ENCODE measurements at regions not wholly inside any gene's neighbourhood (a gene's known extent, or its start where the extent isn't known, plus 50 kb on each side); places are given as distances from the start of the nearest gene placed in this dataset.

- intact Hi-C loops (cut with micrococcal nuclease; ENCODE audit: unreplicated experiment), result no loop called here
- Histone ChIP-seq H3K4me1 (ENCODE audit: control insufficient read depth, insufficient read depth, low read length) (no peaks in the 10 kb centered on the region), H3K4me3 (ENCODE audit: low read depth in 2 of 2, low read length in 2 of 2) (no peak overlapping the region), H3K27me3 (ENCODE audit: control insufficient read depth, insufficient read depth, low read length) (no peaks in the 10 kb centered on the region), H3K36me3 (ENCODE audit: control insufficient read depth, insufficient read depth, low read length) (no peaks in the 10 kb centered on the region), H3K27ac (ENCODE audit: low read length) (no peak overlapping the region), H3K9me3 (ENCODE audit: control insufficient read depth, insufficient read depth, low read depth, low read length) (no peaks in the 10 kb centered on the region)
- DNase-seq (ENCODE audit: low read depth, low spot score) (no peak), ATAC-seq (no peak)
- ChIA-PET POLR2A (no interaction called here), CTCF (interaction anchor here (0.6 kb wide), 3 partner anchors 28 to 213 kb away, joined by 3 to 14 read pairs (median 5); no protein-coding TSS in a partner anchor)
- in situ Hi-C loops (cut with HindIII; ENCODE audit: low pct_unique_long_range_greater_than_20kb, low sequenced_read_pairs), result no loop called here
- no peak for TF ChIP-seq TCF7L2 (IDR thresholded peaks at IDR 0.05; ENCODE audit: low read depth, low read length)
- no peak for TF ChIP-seq SIN3A (IDR thresholded peaks at IDR 0.05; ENCODE audit: borderline replicate concordance, insufficient read depth, low read depth, low read length)
- no peak for TF ChIP-seq POLR2AphosphoS5 (IDR thresholded peaks at IDR 0.05; ENCODE audit: low read depth, low read length)
- no peak for TF ChIP-seq CTCF (IDR thresholded peaks at IDR 0.05)
- no peak for TF ChIP-seq REST (IDR thresholded peaks at IDR 0.05; ENCODE audit: insufficient read depth in 1 of 2, low read depth in 2 of 2, low read length in 1 of 2)
- no TSS peak for BruUV-seq (replicated peaks)
Measured at GRCh38 chr12:79524507-79525148, 166.1 kb downstream of the PAWR start.

- Histone ChIP-seq H3K27ac (ENCODE audit: low read length) (no peak overlapping the region), H3K9me3 (ENCODE audit: control insufficient read depth, insufficient read depth, low read depth, low read length) (no peaks in the 10 kb centered on the region), H3K4me3 (ENCODE audit: low read depth in 2 of 2, low read length in 2 of 2) (no peak overlapping the region), H3K4me1 (ENCODE audit: control insufficient read depth, insufficient read depth, low read length) (no peaks in the 10 kb centered on the region), H3K36me3 (ENCODE audit: control insufficient read depth, insufficient read depth, low read length) (no peaks in the 10 kb centered on the region), H3K27me3 (ENCODE audit: control insufficient read depth, insufficient read depth, low read length) (no peaks in the 10 kb centered on the region)
- TF ChIP-seq REST (IDR thresholded peaks at IDR 0.05; ENCODE audit: insufficient read depth in 1 of 2, low read depth in 2 of 2, low read length in 1 of 2), result no peak
- TF ChIP-seq SIN3A (IDR thresholded peaks at IDR 0.05; ENCODE audit: borderline replicate concordance, insufficient read depth, low read depth, low read length), result no peak
- TF ChIP-seq TCF7L2 (IDR thresholded peaks at IDR 0.05; ENCODE audit: low read depth, low read length), result no peak
- no peak for TF ChIP-seq CTCF (IDR thresholded peaks at IDR 0.05)
- TF ChIP-seq POLR2AphosphoS5 (IDR thresholded peaks at IDR 0.05; ENCODE audit: low read depth, low read length), result no peak
- in situ Hi-C loops (cut with HindIII; ENCODE audit: low pct_unique_long_range_greater_than_20kb, low sequenced_read_pairs), result no loop called here
- no TSS peak for BruUV-seq (replicated peaks)
- CTCF ChIA-PET, result no interaction called here
- ATAC-seq (no peak), DNase-seq (ENCODE audit: low read depth, low spot score) (no peak)
- POLR2A ChIA-PET, result interaction anchor here (0.6 kb wide), 1 partner anchor 131 kb away, joined by 4 read pairs; no protein-coding TSS in a partner anchor
- intact Hi-C loops (cut with micrococcal nuclease; ENCODE audit: unreplicated experiment), result no loop called here
Measured at GRCh38 chr12:79522989-79523386, 167.8 kb downstream of the PAWR start.

All from Panc1 (cell line).